GDM1 (cell line): ENCODE measurements at regions not wholly inside any gene's neighbourhood (a gene's known extent, or its start where the extent isn't known, plus 50 kb on each side); places are given as distances from the start of the nearest gene placed in this dataset.

Experiments used
- DNase-seq: peaks from one replicate; lab custom pipeline; 2025; lab: John Stamatoyannopoulos, UW

GRCh38 chr22:34159491-34159890 lies 239.2 kb upstream of the LARGE1 start:
- no peak for DNase-seq

GRCh38 chr22:34160141-34160783 lies 240.0 kb upstream of the LARGE1 start:
- no peak for DNase-seq

GRCh38 chr22:34161431-34162123 lies 241.3 kb upstream of the LARGE1 start:
- DNase-seq = no peak

GRCh38 chr22:34198976-34199375 lies 278.7 kb upstream of the LARGE1 start:
- no peak for DNase-seq

GRCh38 chr22:34210301-34210700 lies 290.0 kb upstream of the LARGE1 start:
- DNase-seq = no peak

GRCh38 chr22:34214372-34214771 lies 294.1 kb upstream of the LARGE1 start:
- no peak for DNase-seq

GRCh38 chr22:34225278-34225677 lies 305.0 kb upstream of the LARGE1 start:
- DNase-seq = no peak

GRCh38 chr22:34236527-34236926 lies 316.3 kb upstream of the LARGE1 start:
- no peak for DNase-seq

- no peak for DNase-seq
Observed at GRCh38 chr22:34239421-34239820, 319.1 kb upstream of the LARGE1 start.

- no peak for DNase-seq
Observed at GRCh38 chr22:34243023-34243422, 322.7 kb upstream of the LARGE1 start.

GRCh38 chr22:34255042-34255441 lies 334.8 kb upstream of the LARGE1 start:
- no peak for DNase-seq

- DNase-seq = no peak
Observed at GRCh38 chr22:34278121-34278520, 357.8 kb upstream of the LARGE1 start.

GRCh38 chr22:34281738-34282137 lies 361.5 kb upstream of the LARGE1 start:
- DNase-seq = no peak

- DNase-seq = no peak
Observed at GRCh38 chr22:34283844-34284243, 363.6 kb upstream of the LARGE1 start.

- DNase-seq = no peak
Observed at GRCh38 chr22:34293324-34293723, 373.0 kb upstream of the LARGE1 start.

GRCh38 chr22:34294476-34294875 lies 374.2 kb upstream of the LARGE1 start:
- DNase-seq = no peak

- no peak for DNase-seq
Observed at GRCh38 chr22:34294986-34295385, 374.7 kb upstream of the LARGE1 start.

- no peak for DNase-seq
Observed at GRCh38 chr22:34296461-34296860, 376.2 kb upstream of the LARGE1 start.

- no peak for DNase-seq
Observed at GRCh38 chr22:34297536-34298120, 377.4 kb upstream of the LARGE1 start.

- DNase-seq = no peak
Observed at GRCh38 chr22:34299496-34299895, 379.2 kb upstream of the LARGE1 start.

- DNase-seq = no peak
Observed at GRCh38 chr22:34301569-34301968, 381.3 kb upstream of the LARGE1 start.

GRCh38 chr22:34303656-34304055 lies 383.4 kb upstream of the LARGE1 start:
- DNase-seq = no peak

- DNase-seq = no peak
Observed at GRCh38 chr22:34306361-34306760, 386.1 kb upstream of the LARGE1 start.

- no peak for DNase-seq
Observed at GRCh38 chr22:34308101-34308500, 387.8 kb upstream of the LARGE1 start.
